ENCODE measurements at regions not wholly inside any gene's neighbourhood (a gene's known extent, or its start where the extent isn't known, plus 50 kb on each side); places are given as distances from the start of the nearest gene placed in this dataset.

DNA sequence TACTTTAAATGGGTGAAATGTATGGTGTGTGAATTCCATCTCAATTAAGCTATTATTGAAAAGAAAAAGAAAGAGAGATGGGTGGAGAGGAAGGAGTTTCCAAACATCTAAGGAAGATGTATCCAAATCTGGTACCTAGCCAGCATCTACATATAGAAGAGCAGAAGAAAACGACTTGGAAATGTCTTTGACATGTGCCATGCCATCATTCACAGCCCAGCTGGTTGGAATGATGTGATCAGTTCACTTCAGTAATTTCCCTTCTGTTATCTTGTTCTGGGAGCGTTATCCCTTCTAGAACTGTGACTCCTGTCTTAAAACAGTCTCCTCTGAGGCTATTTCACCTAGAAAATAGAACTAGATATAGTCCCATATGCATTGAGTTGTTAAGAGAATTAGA is 312.8 kb upstream of the GYPC start:
- intact Hi-C loops (cut with micrococcal nuclease; ENCODE audit: unreplicated experiment), result no loop called here
- Histone ChIP-seq H3K4me2 (ENCODE audit: control insufficient read depth, insufficient read depth) (no peak overlapping the region), H3K27ac (ENCODE audit: control insufficient read depth, insufficient read depth) (no peak overlapping the region), H4K20me1 (ENCODE audit: control insufficient read depth, insufficient read depth) (no peaks in the 10 kb centered on the region), H3K4me1 (ENCODE audit: control insufficient read depth, insufficient read depth, low read length) (no peaks in the 10 kb centered on the region), H3K27me3 (replicated peaks in 1 of 2; ENCODE audit: control insufficient read depth in 2 of 2, insufficient read depth in 2 of 2, low read length in 1 of 2) (no peaks in the 10 kb centered on the region), H3K36me3 (ENCODE audit: control insufficient read depth in 2 of 2, insufficient read depth in 2 of 2, low read length in 1 of 2) (no peaks in the 10 kb centered on the region), H2AFZ (ENCODE audit: control insufficient read depth, low read depth, low read length) (no peak overlapping the region), H3K9me3 (replicated peaks; ENCODE audit: control insufficient read depth, insufficient read depth, low read length) (no peaks in the 10 kb centered on the region), H3K9ac (ENCODE audit: control insufficient read depth, insufficient read depth, low read length) (no peak overlapping the region), H3K4me3 (no peak overlapping the region), H3K79me2 (ENCODE audit: control insufficient read depth, insufficient read depth, low read length) (no peaks in the 10 kb centered on the region)
- ChIA-PET RAD21 (ENCODE audit: unreplicated experiment) (no interaction called here), CTCF (no interaction called here), SMC1A (ENCODE audit: uncharacterized antibody, unreplicated experiment) (no interaction called here), POLR2A (no interaction called here)
- in situ Hi-C loops (cut with MboI), result no loop called here
- no peak for FAIRE-seq
- no peak for DNase-seq (ENCODE audit: low read depth, low spot score)
- BruUV-seq (replicated peaks), result no TSS peak
- TF ChIP-seq BACH1 (IDR thresholded peaks at IDR 0.05; ENCODE audit: borderline replicate concordance) (no peak), MYB (IDR thresholded peaks at IDR 0.05; ENCODE audit: borderline replicate concordance, low read depth, low read length) (no peak), WRNIP1 (IDR thresholded peaks at IDR 0.05; ENCODE audit: borderline replicate concordance, low read depth, low read length) (no peak), KLF5 (IDR thresholded peaks at IDR 0.05; ENCODE audit: partially characterized antibody) (no peak), EZH2 (IDR thresholded peaks at IDR 0.05; ENCODE audit: borderline replicate concordance, control insufficient read depth, low read depth, low read length) (no peak)
- 9% methylated on average over 2 of the region's 2 CpGs for WGBS (ENCODE audit: insufficient coverage, insufficient replicate concordance, low lambda C conversion rate, missing lambda C conversion rate)
- ATAC-seq, result no peak

DNA sequence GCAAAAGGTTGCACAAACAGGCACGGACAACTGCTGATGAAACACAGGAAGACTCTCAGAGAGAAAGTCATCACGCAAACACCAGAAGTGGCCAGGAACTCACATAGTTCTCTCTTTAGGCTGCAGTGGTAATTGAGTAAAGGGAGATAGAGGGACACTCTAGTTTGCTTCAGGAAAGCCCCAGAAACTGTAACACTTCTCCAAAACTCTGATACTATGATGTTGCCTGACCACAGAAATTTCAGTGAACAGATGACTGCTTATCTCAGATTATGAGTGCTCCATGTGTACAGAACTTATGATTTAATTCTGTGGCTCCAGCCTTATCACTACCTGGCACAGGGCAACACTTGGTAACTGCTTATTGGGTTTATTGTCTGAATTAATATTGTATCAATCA is 311.5 kb upstream of the GYPC start:
- H3K4me1 ChIP-seq (ENCODE audit: control insufficient read depth, insufficient read depth, low read length), result no peaks in the 10 kb centered on the region
- no peaks in the 10 kb centered on the region for H3K9me3 ChIP-seq (replicated peaks; ENCODE audit: control insufficient read depth, insufficient read depth, low read length)
- BruUV-seq (replicated peaks), result no TSS peak
- no peak overlapping the region for H3K27ac ChIP-seq (ENCODE audit: control insufficient read depth, insufficient read depth)
- H2AFZ ChIP-seq (ENCODE audit: control insufficient read depth, low read depth, low read length), result no peak overlapping the region
- in situ Hi-C loops (cut with MboI) (no loop called here), intact Hi-C loops (cut with micrococcal nuclease; ENCODE audit: unreplicated experiment) (no loop called here)
- 4% methylated on average over 2 of the region's 2 CpGs for WGBS (ENCODE audit: insufficient coverage, insufficient replicate concordance, low lambda C conversion rate, missing lambda C conversion rate)
- H3K27me3 ChIP-seq (replicated peaks in 1 of 2; ENCODE audit: control insufficient read depth in 2 of 2, insufficient read depth in 2 of 2, low read length in 1 of 2), result no peaks in the 10 kb centered on the region
- H3K79me2 ChIP-seq (ENCODE audit: control insufficient read depth, insufficient read depth, low read length), result no peaks in the 10 kb centered on the region
- ChIA-PET POLR2A (no interaction called here), RAD21 (ENCODE audit: unreplicated experiment) (no interaction called here), SMC1A (ENCODE audit: uncharacterized antibody, unreplicated experiment) (no interaction called here), CTCF (no interaction called here)
- no peak overlapping the region for H3K9ac ChIP-seq (ENCODE audit: control insufficient read depth, insufficient read depth, low read length)
- FAIRE-seq (no peak), ATAC-seq (peak; percentile 68), DNase-seq (ENCODE audit: low read depth, low spot score) (no peak)
- TF ChIP-seq FOXK2 (IDR thresholded peaks at IDR 0.05) (no peak), EZH2 (IDR thresholded peaks at IDR 0.05; ENCODE audit: borderline replicate concordance, control insufficient read depth, low read depth, low read length) (no peak), FOS (IDR thresholded peaks at IDR 0.05; ENCODE audit: borderline replicate concordance, extremely low read depth, insufficient read length) (no peak), ZNF622 (IDR thresholded peaks at IDR 0.05) (no peak), WRNIP1 (IDR thresholded peaks at IDR 0.05; ENCODE audit: borderline replicate concordance, low read depth, low read length) (no peak), RUNX3 (IDR thresholded peaks at IDR 0.05; ENCODE audit: low read length) (peak; percentile 69), SPI1 (IDR thresholded peaks at IDR 0.05; ENCODE audit: borderline replicate concordance, insufficient read depth, low read depth, low read length) (peak; percentile 38; the same call in 1 of the 2 replicates), ESRRA (IDR thresholded peaks at IDR 0.05; ENCODE audit: low read length) (no peak), BMI1 (IDR thresholded peaks at IDR 0.05; ENCODE audit: borderline replicate concordance) (no peak), NR2F1 (conservative IDR thresholded peaks at IDR 0.05) (no peak), POU2F2 (IDR thresholded peaks at IDR 0.05; ENCODE audit: borderline replicate concordance, low read depth, low read length) (no peak)
- no peak overlapping the region for H3K4me2 ChIP-seq (ENCODE audit: control insufficient read depth, insufficient read depth)
- H3K36me3 ChIP-seq (ENCODE audit: control insufficient read depth in 2 of 2, insufficient read depth in 2 of 2, low read length in 1 of 2), result no peaks in the 10 kb centered on the region
- H4K20me1 ChIP-seq (ENCODE audit: control insufficient read depth, insufficient read depth), result no peaks in the 10 kb centered on the region
- H3K4me3 ChIP-seq, result no peak overlapping the region

Data from GM12878 (cell line).